ENCODE measurements at regions not wholly inside any gene's neighbourhood (a gene's known extent, or its start where the extent isn't known, plus 50 kb on each side); places are given as distances from the start of the nearest gene placed in this dataset.

DNA sequence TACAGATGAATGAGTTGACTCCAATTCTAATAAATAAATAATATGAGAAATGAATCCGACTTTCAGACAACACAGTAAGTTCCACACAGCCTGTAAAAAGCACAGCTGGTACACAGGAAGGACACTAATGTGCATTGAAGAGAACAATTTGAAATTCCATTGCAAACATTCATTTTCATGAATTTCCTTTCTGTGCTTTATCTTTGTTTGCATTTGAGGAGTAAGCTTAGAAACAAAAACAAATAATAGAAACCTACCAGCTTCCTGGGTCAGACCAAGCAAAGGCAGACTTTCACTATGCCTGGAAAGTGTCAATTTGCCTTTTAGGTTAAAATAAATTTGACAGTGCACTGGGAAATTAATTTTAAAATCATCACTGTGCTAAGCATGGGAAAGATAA is 143.8 kb upstream of the VLDLR start:
- TF ChIP-seq POLR2AphosphoS5 (IDR thresholded peaks at IDR 0.05; ENCODE audit: low read depth, low read length) (no peak), CTCF (IDR thresholded peaks at IDR 0.05) (no peak)

Measured in Panc1 (cell line).